IPS-18c (cell line): ENCODE measurements at regions not wholly inside any gene's neighbourhood (a gene's known extent, or its start where the extent isn't known, plus 50 kb on each side); places are given as distances from the start of the nearest gene placed in this dataset.

Experiments used
- H3K4me3 ChIP-seq: 2 replicates; pipeline ENCODE4 v1.7.0; 2013; ENCODE audit warnings: low read depth, mild to moderate bottlenecking, low read length, moderate library complexity; ENCODE audit not compliant: insufficient read depth
- H3K9me3 ChIP-seq: one replicate; pipeline ENCODE4 v1.6.1; 2013; ENCODE audit warnings: mild to moderate bottlenecking, low read length, moderate library complexity; ENCODE audit not compliant: control insufficient read depth, insufficient read depth

GRCh38 chr15:95822961-95823360 is 507.5 kb upstream of the NR2F2 start:
- Histone ChIP-seq H3K4me3 (no peak overlapping the region), H3K9me3 (no peaks in the 10 kb centered on the region)

- no peaks in the 10 kb centered on the region for H3K9me3 ChIP-seq
- H3K4me3 ChIP-seq, result no peak overlapping the region
These were observed 505.3 kb upstream of the NR2F2 start for GRCh38 chr15:95825208-95825607.

GRCh38 chr15:95825671-95826411 is 504.7 kb upstream of the NR2F2 start:
- Histone ChIP-seq H3K9me3 (no peaks in the 10 kb centered on the region), H3K4me3 (no peak overlapping the region)

- H3K9me3 ChIP-seq, result no peaks in the 10 kb centered on the region
- no peak overlapping the region for H3K4me3 ChIP-seq
These were observed 503.9 kb upstream of the NR2F2 start for GRCh38 chr15:95826412-95827195.

GRCh38 chr15:95829062-95829461 is 501.4 kb upstream of the NR2F2 start:
- H3K4me3 ChIP-seq, result no peak overlapping the region
- H3K9me3 ChIP-seq, result no peaks in the 10 kb centered on the region

- H3K4me3 ChIP-seq, result no peak overlapping the region
These were observed 500.2 kb upstream of the NR2F2 start for GRCh38 chr15:95830281-95830680.

GRCh38 chr15:95832668-95833067 is 497.8 kb upstream of the NR2F2 start:
- no peaks in the 10 kb centered on the region for H3K9me3 ChIP-seq

More at GRCh38 chr15:95830281-95830680, 500.2 kb upstream of the NR2F2 start:
- no peaks in the 10 kb centered on the region for H3K9me3 ChIP-seq

GRCh38 chr15:95834028-95834804 is 496.3 kb upstream of the NR2F2 start:
- H3K4me3 ChIP-seq, result no peak overlapping the region

More at GRCh38 chr15:95832668-95833067, 497.8 kb upstream of the NR2F2 start:
- no peak overlapping the region for H3K4me3 ChIP-seq

GRCh38 chr15:95836536-95836935 is 494.0 kb upstream of the NR2F2 start:
- H3K9me3 ChIP-seq, result no peaks in the 10 kb centered on the region
- no peak overlapping the region for H3K4me3 ChIP-seq

More at GRCh38 chr15:95834028-95834804, 496.3 kb upstream of the NR2F2 start:
- no peaks in the 10 kb centered on the region for H3K9me3 ChIP-seq

- Histone ChIP-seq H3K9me3 (no peaks in the 10 kb centered on the region), H3K4me3 (no peak overlapping the region)
These were observed 493.0 kb upstream of the NR2F2 start for GRCh38 chr15:95837341-95838004.

GRCh38 chr15:95839367-95839782 is 491.1 kb upstream of the NR2F2 start:
- no peak overlapping the region for H3K4me3 ChIP-seq
- no peaks in the 10 kb centered on the region for H3K9me3 ChIP-seq

GRCh38 chr15:95840004-95840403 is 490.5 kb upstream of the NR2F2 start:
- H3K9me3 ChIP-seq, result no peaks in the 10 kb centered on the region
- no peak overlapping the region for H3K4me3 ChIP-seq

GRCh38 chr15:95840855-95841254 is 489.6 kb upstream of the NR2F2 start:
- H3K9me3 ChIP-seq, result no peaks in the 10 kb centered on the region
- no peak overlapping the region for H3K4me3 ChIP-seq

GRCh38 chr15:95842576-95842975 is 487.9 kb upstream of the NR2F2 start:
- Histone ChIP-seq H3K9me3 (no peaks in the 10 kb centered on the region), H3K4me3 (no peak overlapping the region)

GRCh38 chr15:95843241-95843910 is 487.1 kb upstream of the NR2F2 start:
- no peaks in the 10 kb centered on the region for H3K9me3 ChIP-seq
- no peak overlapping the region for H3K4me3 ChIP-seq

- Histone ChIP-seq H3K9me3 (no peaks in the 10 kb centered on the region), H3K4me3 (no peak overlapping the region)
These were observed 484.5 kb upstream of the NR2F2 start for GRCh38 chr15:95845862-95846515.
